ENCODE measurements at regions not wholly inside any gene's neighbourhood (a gene's known extent, or its start where the extent isn't known, plus 50 kb on each side); places are given as distances from the start of the nearest gene placed in this dataset.
"Not testable (repeated sequence)": the region's sequence is repeated elsewhere in the genome, so short reads cannot be mapped to it uniquely, and the experiment has no call there.

- no peak for DNase-seq
- intact Hi-C loops (cut with DNase I) = no loop called here
- Histone ChIP-seq H3K27ac (no peak overlapping the region), H3K4me3 (no peak overlapping the region), H3K27me3 (ENCODE audit: low read depth) (no peaks in the 10 kb centered on the region), H3K9me3 (peaks cover 6% of the 10 kb centered on the region), H3K4me1 (no peaks in the 10 kb centered on the region), H3K36me3 (no peaks in the 10 kb centered on the region)
- ATAC-seq = no peak
- no peak for TF ChIP-seq CTCF (IDR thresholded peaks at IDR 0.05)
Observed at GRCh38 chr5:136559651-136560050, 194.3 kb upstream of the TRPC7 start.

- H3K36me3 ChIP-seq; intact Hi-C loops (cut with DNase I); H3K27ac ChIP-seq; DNase-seq; ATAC-seq; H3K4me3 ChIP-seq; H3K4me1 ChIP-seq; H3K27me3 ChIP-seq (ENCODE audit: low read depth); H3K9me3 ChIP-seq: not testable (repeated sequence)
Observed at GRCh38 chr5:136547096-136547495, 181.8 kb upstream of the TRPC7 start.

- ATAC-seq; H3K36me3 ChIP-seq; H3K9me3 ChIP-seq; DNase-seq; H3K27me3 ChIP-seq (ENCODE audit: low read depth); H3K4me3 ChIP-seq; H3K27ac ChIP-seq; intact Hi-C loops (cut with DNase I); H3K4me1 ChIP-seq: not testable (repeated sequence)
Observed at GRCh38 chr5:136546441-136546840, 181.1 kb upstream of the TRPC7 start.

- H3K9me3 ChIP-seq; H3K36me3 ChIP-seq; DNase-seq; H3K27me3 ChIP-seq (ENCODE audit: low read depth); H3K4me3 ChIP-seq; ATAC-seq; intact Hi-C loops (cut with DNase I); H3K27ac ChIP-seq; H3K4me1 ChIP-seq: not testable (repeated sequence)
Observed at GRCh38 chr5:136545031-136545430, 179.7 kb upstream of the TRPC7 start.

GRCh38 chr5:136538534-136538933 is 173.2 kb upstream of the TRPC7 start:
- Histone ChIP-seq H3K36me3 (no peaks in the 10 kb centered on the region), H3K27me3 (ENCODE audit: low read depth) (no peaks in the 10 kb centered on the region), H3K4me1 (no peaks in the 10 kb centered on the region), H3K9me3 (no peaks in the 10 kb centered on the region), H3K27ac (no peak overlapping the region), H3K4me3 (no peak overlapping the region)
- intact Hi-C loops (cut with DNase I) = no loop called here
- no peak for TF ChIP-seq CTCF (IDR thresholded peaks at IDR 0.05)
- DNase-seq (no peak), ATAC-seq (no peak)

GRCh38 chr5:136529081-136529480 is 163.7 kb upstream of the TRPC7 start:
- DNase-seq (no peak), ATAC-seq (no peak)
- intact Hi-C loops (cut with DNase I) = no loop called here
- no peak overlapping the region for H3K4me3 ChIP-seq
- no peaks in the 10 kb centered on the region for H3K36me3 ChIP-seq
- H3K9me3 ChIP-seq = no peaks in the 10 kb centered on the region
- no peaks in the 10 kb centered on the region for H3K4me1 ChIP-seq
- H3K27me3 ChIP-seq (ENCODE audit: low read depth) = no peaks in the 10 kb centered on the region
- H3K27ac ChIP-seq = no peak overlapping the region
- no peak for TF ChIP-seq CTCF (IDR thresholded peaks at IDR 0.05)

GRCh38 chr5:136528481-136529030 is 163.2 kb upstream of the TRPC7 start:
- DNase-seq (no peak), ATAC-seq (no peak)
- intact Hi-C loops (cut with DNase I) = no loop called here
- H3K36me3 ChIP-seq = no peaks in the 10 kb centered on the region
- no peaks in the 10 kb centered on the region for H3K9me3 ChIP-seq
- no peak overlapping the region for H3K27ac ChIP-seq
- H3K4me1 ChIP-seq = no peaks in the 10 kb centered on the region
- H3K4me3 ChIP-seq = no peak overlapping the region
- no peak for TF ChIP-seq CTCF (IDR thresholded peaks at IDR 0.05)
- no peaks in the 10 kb centered on the region for H3K27me3 ChIP-seq (ENCODE audit: low read depth)
